K562 (cell line): ENCODE measurements at regions not wholly inside any gene's neighbourhood (a gene's known extent, or its start where the extent isn't known, plus 50 kb on each side); places are given as distances from the start of the nearest gene placed in this dataset.

Experiments used
- ATAC-seq: fragments of 200-7000 bp; cut with Tn5 transposase; 3 replicates; pipeline ENCODE4 v1.9.1; 2020; ENCODE audit warnings: moderate library complexity
- BruUV-seq: library from RNA; stranded (reverse); fragments of 400-500 nt; replicated peaks from 2 replicates; lab custom pipeline; 2021; lab: Mats Ljungman, UMichigan
- CTCF ChIA-PET: fragments of 300-600 bp; formaldehyde crosslinking; extraction: SDS; loops from one replicate; lab custom pipeline; 2021; ENCODE audit warnings: low intra/inter-chr PET ratio; lab: Yijun Ruan, JAX
- POLR2A ChIA-PET: fragments of 300-600, 350-650 bp; sonication (Branson Sonifier 250); formaldehyde crosslinking; extraction: SDS; loops from one replicate; lab custom pipeline; 2021; ENCODE audit warnings: antibody characterized with exemption, inconsistent platforms; lab: Yijun Ruan, JAX
- DNase-seq, 4 experiments: peaks; one replicate each; pipeline versions ENCODE4 v3.0.0 to v3.0.0-alpha.2; 2011 to 2018; ENCODE audit warnings: low spot score in 3 of 4, mixed read lengths in 3 of 4; ENCODE audit errors: extremely low read depth in 1 of 4
- FAIRE-seq: peaks from 2 replicates; lab custom pipeline; 2011; peaks lifted over from hg19 to GRCh38; lab: Jason Lieb, UNC
- H2AFZ ChIP-seq: 2 replicates; pipeline ENCODE4 v1.6.0; 2011; ENCODE audit warnings: low read depth, low read length, control low read depth, inconsistent platforms
- H3K27ac ChIP-seq: fragments of 200-600 bp; 3 replicates; pipeline ENCODE4 v1.8.0; 2011; ENCODE audit warnings: low read depth, mild to moderate bottlenecking, control low read depth, inconsistent platforms, low read length, moderate library complexity, mixed read lengths; ENCODE audit errors: extremely low read depth
- H3K27me3 ChIP-seq, 2 experiments: fragments of 300-600 bp in 1 of 2; 2 replicates in 1 of 2; 3 replicates in 1 of 2; pipeline versions ENCODE4 v1.6.0 to v1.8.0; 2011; ENCODE audit warnings: inconsistent platforms in 2 of 2, low read length in 2 of 2, mild to moderate bottlenecking in 1 of 2, mixed read lengths in 1 of 2, moderate library complexity in 1 of 2; ENCODE audit not compliant: control insufficient read depth in 2 of 2, insufficient read depth in 2 of 2
- H3K36me3 ChIP-seq: fragments of 300-600 bp; 3 replicates; pipeline ENCODE4 v1.8.0; 2011; ENCODE audit warnings: mild to moderate bottlenecking, low read length, inconsistent platforms; ENCODE audit not compliant: control insufficient read depth, insufficient read depth
- H3K4me1 ChIP-seq, 2 experiments: fragments of 200-600 bp in 1 of 2; replicated peaks in 1 of 2; 2 replicates in 1 of 2; 3 replicates in 1 of 2; pipeline versions ENCODE4 v1.5.1 to v1.8.0; 2011; ENCODE audit warnings: inconsistent platforms in 2 of 2, low read length in 2 of 2, mild to moderate bottlenecking in 1 of 2, mixed read lengths in 1 of 2, moderate library complexity in 1 of 2; ENCODE audit not compliant: control insufficient read depth in 2 of 2, insufficient read depth in 2 of 2
- H3K4me2 ChIP-seq: 2 replicates; pipeline ENCODE4 v1.6.1; 2011; ENCODE audit warnings: low read length, control low read depth, inconsistent platforms, mixed read lengths; ENCODE audit not compliant: insufficient read depth
- H3K4me3 ChIP-seq: fragments of 200-600 bp; sonication (generic), shearing (Covaris generic); 2 replicates; pipeline ENCODE4 v1.5.1; 2016; ENCODE audit warnings: control low read depth, inconsistent platforms
- H3K79me2 ChIP-seq: fragments of 200-600 bp; 3 replicates; pipeline ENCODE4 v1.8.0; 2011; ENCODE audit warnings: low read length, inconsistent platforms; ENCODE audit not compliant: control insufficient read depth, insufficient read depth
- H3K9ac ChIP-seq, 2 experiments: 2 replicates each; pipeline versions ENCODE4 v1.6.0 to v1.6.1; 2011; ENCODE audit warnings: low read depth in 2 of 2, low read length in 2 of 2, control low read depth in 1 of 2, inconsistent platforms in 1 of 2, mild to moderate bottlenecking in 1 of 2, mixed read lengths in 1 of 2; ENCODE audit not compliant: insufficient read depth in 1 of 2
- H3K9me1 ChIP-seq: one replicate; pipeline ENCODE4 v1.6.0; 2011; ENCODE audit warnings: inconsistent platforms, mild to moderate bottlenecking, low read length, moderate library complexity; ENCODE audit not compliant: control insufficient read depth, insufficient read depth
- H3K9me3 ChIP-seq: replicated peaks from 2 replicates; pipeline ENCODE4 v1.5.1; 2011; ENCODE audit warnings: low read depth, low read length, inconsistent platforms; ENCODE audit not compliant: control insufficient read depth, insufficient read depth
- H4K20me1 ChIP-seq: replicated peaks from 2 replicates; pipeline ENCODE4 v1.6.1; 2011; ENCODE audit warnings: low read length, inconsistent platforms, mixed read lengths; ENCODE audit not compliant: control insufficient read depth, insufficient read depth
- WGBS: fragments of 100-300 bp; shearing (Covaris generic); methylation state at CpG from one replicate; pipeline ENCODE4 v1.1.6; 2016; ENCODE audit warnings: low coverage, mixed read lengths; ENCODE audit not compliant: insufficient coverage; ENCODE audit errors: missing lambda C conversion rate; 5-methylcytosine and 5-hydroxymethylcytosine counted together
- in situ Hi-C: fragments of 300-500 bp; cut with MboI; formaldehyde crosslinking; loops from 4 replicates; pipeline ENCODE4 v1.15.0; 2018; ENCODE audit warnings: inconsistent platforms, mixed read lengths
- intact Hi-C: fragments of 100-400 bp; cut with micrococcal nuclease; formaldehyde crosslinking; loops from 2 replicates; pipeline ENCODE4 v1.14.2; 2022
- TF ChIP-seq, protein P1 (sequence below): fragments of 200-600 bp; sonication (generic); IDR thresholded peaks from one replicate; pipeline ENCODE4 v1.6.1; 2012; ENCODE audit warnings: mild to moderate bottlenecking, low read depth, low read length, inconsistent platforms

DNA sequence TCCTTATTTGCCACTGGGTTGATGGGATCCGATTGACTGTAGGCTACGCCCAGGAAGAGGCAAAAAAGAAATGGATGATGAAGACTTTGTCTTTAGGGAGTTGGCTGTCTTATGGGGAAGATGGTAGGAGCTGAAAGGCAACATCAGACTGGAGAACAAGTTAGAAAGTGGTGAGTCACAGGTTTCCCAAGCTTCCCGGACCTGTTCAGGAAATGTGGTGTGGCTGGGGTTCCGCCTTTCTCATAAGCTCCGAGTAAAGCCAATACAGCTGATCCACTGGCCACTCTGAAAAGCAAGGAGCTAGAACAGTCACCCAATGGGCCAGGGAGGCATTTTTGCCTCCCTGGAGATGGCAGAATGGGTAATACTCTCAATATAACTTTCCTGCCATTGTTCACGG is 194.5 kb downstream of the SNX19 start:
- ChIA-PET POLR2A (no interaction called here), CTCF (no interaction called here)
- no peaks in the 10 kb centered on the region for H3K4me1 ChIP-seq
- H3K27ac ChIP-seq = no peak overlapping the region
- WGBS = 0% methylated on average over 6 of the region's 6 CpGs
- TF ChIP-seq, protein P1, sequence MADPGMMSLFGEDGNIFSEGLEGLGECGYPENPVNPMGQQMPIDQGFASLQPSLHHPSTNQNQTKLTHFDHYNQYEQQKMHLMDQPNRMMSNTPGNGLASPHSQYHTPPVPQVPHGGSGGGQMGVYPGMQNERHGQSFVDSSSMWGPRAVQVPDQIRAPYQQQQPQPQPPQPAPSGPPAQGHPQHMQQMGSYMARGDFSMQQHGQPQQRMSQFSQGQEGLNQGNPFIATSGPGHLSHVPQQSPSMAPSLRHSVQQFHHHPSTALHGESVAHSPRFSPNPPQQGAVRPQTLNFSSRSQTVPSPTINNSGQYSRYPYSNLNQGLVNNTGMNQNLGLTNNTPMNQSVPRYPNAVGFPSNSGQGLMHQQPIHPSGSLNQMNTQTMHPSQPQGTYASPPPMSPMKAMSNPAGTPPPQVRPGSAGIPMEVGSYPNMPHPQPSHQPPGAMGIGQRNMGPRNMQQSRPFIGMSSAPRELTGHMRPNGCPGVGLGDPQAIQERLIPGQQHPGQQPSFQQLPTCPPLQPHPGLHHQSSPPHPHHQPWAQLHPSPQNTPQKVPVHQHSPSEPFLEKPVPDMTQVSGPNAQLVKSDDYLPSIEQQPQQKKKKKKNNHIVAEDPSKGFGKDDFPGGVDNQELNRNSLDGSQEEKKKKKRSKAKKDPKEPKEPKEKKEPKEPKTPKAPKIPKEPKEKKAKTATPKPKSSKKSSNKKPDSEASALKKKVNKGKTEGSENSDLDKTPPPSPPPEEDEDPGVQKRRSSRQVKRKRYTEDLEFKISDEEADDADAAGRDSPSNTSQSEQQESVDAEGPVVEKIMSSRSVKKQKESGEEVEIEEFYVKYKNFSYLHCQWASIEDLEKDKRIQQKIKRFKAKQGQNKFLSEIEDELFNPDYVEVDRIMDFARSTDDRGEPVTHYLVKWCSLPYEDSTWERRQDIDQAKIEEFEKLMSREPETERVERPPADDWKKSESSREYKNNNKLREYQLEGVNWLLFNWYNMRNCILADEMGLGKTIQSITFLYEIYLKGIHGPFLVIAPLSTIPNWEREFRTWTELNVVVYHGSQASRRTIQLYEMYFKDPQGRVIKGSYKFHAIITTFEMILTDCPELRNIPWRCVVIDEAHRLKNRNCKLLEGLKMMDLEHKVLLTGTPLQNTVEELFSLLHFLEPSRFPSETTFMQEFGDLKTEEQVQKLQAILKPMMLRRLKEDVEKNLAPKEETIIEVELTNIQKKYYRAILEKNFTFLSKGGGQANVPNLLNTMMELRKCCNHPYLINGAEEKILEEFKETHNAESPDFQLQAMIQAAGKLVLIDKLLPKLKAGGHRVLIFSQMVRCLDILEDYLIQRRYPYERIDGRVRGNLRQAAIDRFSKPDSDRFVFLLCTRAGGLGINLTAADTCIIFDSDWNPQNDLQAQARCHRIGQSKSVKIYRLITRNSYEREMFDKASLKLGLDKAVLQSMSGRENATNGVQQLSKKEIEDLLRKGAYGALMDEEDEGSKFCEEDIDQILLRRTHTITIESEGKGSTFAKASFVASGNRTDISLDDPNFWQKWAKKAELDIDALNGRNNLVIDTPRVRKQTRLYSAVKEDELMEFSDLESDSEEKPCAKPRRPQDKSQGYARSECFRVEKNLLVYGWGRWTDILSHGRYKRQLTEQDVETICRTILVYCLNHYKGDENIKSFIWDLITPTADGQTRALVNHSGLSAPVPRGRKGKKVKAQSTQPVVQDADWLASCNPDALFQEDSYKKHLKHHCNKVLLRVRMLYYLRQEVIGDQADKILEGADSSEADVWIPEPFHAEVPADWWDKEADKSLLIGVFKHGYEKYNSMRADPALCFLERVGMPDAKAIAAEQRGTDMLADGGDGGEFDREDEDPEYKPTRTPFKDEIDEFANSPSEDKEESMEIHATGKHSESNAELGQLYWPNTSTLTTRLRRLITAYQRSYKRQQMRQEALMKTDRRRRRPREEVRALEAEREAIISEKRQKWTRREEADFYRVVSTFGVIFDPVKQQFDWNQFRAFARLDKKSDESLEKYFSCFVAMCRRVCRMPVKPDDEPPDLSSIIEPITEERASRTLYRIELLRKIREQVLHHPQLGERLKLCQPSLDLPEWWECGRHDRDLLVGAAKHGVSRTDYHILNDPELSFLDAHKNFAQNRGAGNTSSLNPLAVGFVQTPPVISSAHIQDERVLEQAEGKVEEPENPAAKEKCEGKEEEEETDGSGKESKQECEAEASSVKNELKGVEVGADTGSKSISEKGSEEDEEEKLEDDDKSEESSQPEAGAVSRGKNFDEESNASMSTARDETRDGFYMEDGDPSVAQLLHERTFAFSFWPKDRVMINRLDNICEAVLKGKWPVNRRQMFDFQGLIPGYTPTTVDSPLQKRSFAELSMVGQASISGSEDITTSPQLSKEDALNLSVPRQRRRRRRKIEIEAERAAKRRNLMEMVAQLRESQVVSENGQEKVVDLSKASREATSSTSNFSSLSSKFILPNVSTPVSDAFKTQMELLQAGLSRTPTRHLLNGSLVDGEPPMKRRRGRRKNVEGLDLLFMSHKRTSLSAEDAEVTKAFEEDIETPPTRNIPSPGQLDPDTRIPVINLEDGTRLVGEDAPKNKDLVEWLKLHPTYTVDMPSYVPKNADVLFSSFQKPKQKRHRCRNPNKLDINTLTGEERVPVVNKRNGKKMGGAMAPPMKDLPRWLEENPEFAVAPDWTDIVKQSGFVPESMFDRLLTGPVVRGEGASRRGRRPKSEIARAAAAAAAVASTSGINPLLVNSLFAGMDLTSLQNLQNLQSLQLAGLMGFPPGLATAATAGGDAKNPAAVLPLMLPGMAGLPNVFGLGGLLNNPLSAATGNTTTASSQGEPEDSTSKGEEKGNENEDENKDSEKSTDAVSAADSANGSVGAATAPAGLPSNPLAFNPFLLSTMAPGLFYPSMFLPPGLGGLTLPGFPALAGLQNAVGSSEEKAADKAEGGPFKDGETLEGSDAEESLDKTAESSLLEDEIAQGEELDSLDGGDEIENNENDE = no peak
- no peak for DNase-seq
- no peak overlapping the region for H3K9ac ChIP-seq
- H3K79me2 ChIP-seq = no peaks in the 10 kb centered on the region
- H3K4me3 ChIP-seq = no peak overlapping the region
- no peaks in the 10 kb centered on the region for H3K9me1 ChIP-seq
- FAIRE-seq = no peak
- H3K4me2 ChIP-seq = no peak overlapping the region
- H3K9me3 ChIP-seq = no peaks in the 10 kb centered on the region
- in situ Hi-C loops = no loop called here
- H3K36me3 ChIP-seq = no peaks in the 10 kb centered on the region
- peaks cover 0 to 23% of the 10 kb centered on the region in 2 experiments; a peak in 3 of 5 replicates for H3K27me3 ChIP-seq
- H2AFZ ChIP-seq = no peak overlapping the region
- no peaks in the 10 kb centered on the region for H4K20me1 ChIP-seq
- ATAC-seq = no peak
- intact Hi-C loops = no loop called here
- BruUV-seq = no TSS peak
